ENCODE measurements at regions not wholly inside any gene's neighbourhood (a gene's known extent, or its start where the extent isn't known, plus 50 kb on each side); places are given as distances from the start of the nearest gene placed in this dataset.

GRCh38 chr11:71071736-71072509 lies 180.5 kb downstream of the SHANK2 start:
- TF ChIP-seq CTCF (IDR thresholded peaks at IDR 0.05) (no peak), EZH2phosphoT487 (IDR thresholded peaks at IDR 0.05) (no peak), EZH2 (IDR thresholded peaks at IDR 0.05) (no peak)
